IPS-11a (cell line): ENCODE measurements at regions not wholly inside any gene's neighbourhood (a gene's known extent, or its start where the extent isn't known, plus 50 kb on each side); places are given as distances from the start of the nearest gene placed in this dataset.

ENCODE experiments used
- H3K4me3 ChIP-seq: one replicate; pipeline ENCODE4 v1.5.1; 2013; ENCODE audit warnings: low read depth, low read length, control low read depth

DNA sequence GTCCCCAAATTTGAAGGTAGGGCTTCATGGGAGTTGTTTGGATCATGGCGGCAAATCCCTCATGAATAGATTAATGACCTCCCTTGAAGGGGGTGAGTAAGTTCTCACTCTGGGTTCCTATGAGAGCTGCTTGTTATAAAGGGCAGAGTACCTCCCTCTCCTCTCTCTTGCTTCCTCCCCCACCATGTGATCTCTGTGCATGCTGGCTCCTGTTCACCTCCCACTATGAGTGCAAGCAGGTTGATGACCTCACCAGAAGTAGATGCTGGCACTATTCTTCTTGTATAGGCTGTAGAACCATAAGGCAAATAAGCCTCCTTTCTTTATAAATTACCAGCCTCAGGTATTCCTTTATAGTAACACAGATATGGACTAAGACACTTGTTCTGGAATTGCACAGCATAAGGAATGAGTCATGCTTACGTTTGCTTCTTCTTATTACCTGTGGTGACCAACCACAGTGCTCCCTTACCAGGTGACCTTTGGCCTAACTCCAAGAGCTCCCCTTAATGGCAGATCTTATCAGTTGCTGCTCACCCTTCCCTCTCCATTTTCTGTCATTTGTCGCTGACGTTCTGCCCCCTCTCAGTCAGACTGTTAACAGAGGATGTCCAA is 559.5 kb upstream of the GCFC2 start:
- no peak overlapping the region for H3K4me3 ChIP-seq

GRCh38 chr2:76268902-76269620 is 558.3 kb upstream of the GCFC2 start:
- no peak overlapping the region for H3K4me3 ChIP-seq

DNA sequence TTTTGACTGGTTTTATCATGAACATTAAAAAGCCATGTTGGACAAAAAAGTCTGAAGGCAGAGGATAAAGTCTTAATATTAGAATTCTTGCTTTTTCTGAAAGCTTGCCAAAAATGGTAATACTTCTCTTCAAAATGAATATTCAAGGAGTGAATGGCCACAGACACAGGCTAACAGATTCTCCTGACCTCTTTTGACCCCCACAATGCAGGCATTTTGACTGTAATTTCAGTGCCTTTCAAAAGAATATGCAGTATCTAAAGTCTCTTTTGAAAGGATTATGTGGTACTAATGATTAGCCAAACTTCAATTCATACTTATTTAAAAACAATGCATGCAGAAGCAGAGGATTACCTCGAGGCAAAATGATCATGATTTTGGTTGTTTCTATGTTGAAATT is 557.8 kb upstream of the GCFC2 start:
- no peak overlapping the region for H3K4me3 ChIP-seq

- H3K4me3 ChIP-seq: no peak overlapping the region
These were observed 547.1 kb upstream of the GCFC2 start for GRCh38 chr2:76257802-76258201.

GRCh38 chr2:76256458-76257088 is 545.9 kb upstream of the GCFC2 start:
- H3K4me3 ChIP-seq: no peak overlapping the region

- H3K4me3 ChIP-seq: no peak overlapping the region
These were observed 542.0 kb upstream of the GCFC2 start for GRCh38 chr2:76252704-76253103.

GRCh38 chr2:76251342-76251741 is 540.6 kb upstream of the GCFC2 start:
- no peak overlapping the region for H3K4me3 ChIP-seq

DNA sequence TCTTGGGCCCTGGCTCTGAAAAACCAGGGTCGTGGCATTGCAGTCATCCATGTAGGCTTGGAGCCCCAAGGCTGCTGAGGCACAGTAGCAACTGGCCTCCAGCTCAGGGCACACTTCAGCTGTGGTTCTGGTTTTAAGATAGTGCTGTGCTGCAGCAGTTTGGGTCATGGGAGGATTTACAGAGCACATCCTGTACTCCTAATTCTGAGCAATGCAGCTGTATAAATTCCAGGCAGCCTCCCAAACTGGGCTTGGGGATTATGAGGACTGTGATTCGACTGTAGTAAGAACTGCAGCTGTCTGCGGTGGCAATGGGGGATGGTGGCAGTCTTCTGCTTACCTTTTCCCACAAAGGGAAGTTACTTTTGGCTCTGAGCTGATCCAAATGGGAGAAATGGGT is 536.3 kb upstream of the GCFC2 start:
- no peak overlapping the region for H3K4me3 ChIP-seq

- H3K4me3 ChIP-seq: no peak overlapping the region
These were observed 501.6 kb upstream of the GCFC2 start for GRCh38 chr2:76211991-76212985.

DNA sequence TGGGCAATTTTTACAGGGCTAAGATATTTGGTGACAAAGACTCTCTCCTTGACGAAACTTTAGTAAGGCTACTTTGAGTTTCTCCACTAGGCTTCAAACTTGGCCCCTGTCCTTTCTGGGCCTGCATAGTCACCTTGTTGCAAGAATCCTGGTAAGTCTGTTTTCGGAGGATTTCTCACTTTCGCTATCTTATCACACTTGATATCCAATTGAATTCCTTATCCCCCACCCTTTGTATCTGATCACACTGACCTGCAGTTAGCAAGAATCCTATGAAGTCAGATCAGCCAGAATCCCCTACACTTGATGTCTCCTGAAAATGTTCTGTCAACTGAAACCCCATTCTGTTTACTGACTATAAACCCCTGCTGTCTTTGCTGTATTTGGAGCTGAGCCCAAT is 499.8 kb upstream of the GCFC2 start:
- no peak overlapping the region for H3K4me3 ChIP-seq

DNA sequence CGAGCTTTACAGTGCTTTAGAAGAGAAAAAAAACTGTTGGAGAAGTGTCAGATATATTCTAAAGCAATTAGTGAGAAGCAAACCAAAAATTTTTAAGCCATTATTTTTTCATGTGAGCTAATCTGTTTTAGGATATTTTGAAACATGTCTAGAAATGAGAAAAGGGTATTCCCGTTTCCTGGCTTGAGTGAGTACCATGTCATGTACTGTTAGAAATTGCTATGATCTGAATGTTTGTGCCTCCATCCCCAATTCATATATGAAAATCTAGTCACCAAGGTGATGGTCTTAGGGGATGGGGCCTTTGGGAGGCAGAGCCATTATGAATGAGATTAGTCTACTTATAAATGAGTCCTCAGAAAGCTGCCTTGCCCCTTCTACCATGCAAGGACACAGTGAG is 493.3 kb upstream of the GCFC2 start:
- no peak overlapping the region for H3K4me3 ChIP-seq

- H3K4me3 ChIP-seq: no peak overlapping the region
These were observed 492.2 kb upstream of the GCFC2 start for GRCh38 chr2:76202866-76203265.

DNA sequence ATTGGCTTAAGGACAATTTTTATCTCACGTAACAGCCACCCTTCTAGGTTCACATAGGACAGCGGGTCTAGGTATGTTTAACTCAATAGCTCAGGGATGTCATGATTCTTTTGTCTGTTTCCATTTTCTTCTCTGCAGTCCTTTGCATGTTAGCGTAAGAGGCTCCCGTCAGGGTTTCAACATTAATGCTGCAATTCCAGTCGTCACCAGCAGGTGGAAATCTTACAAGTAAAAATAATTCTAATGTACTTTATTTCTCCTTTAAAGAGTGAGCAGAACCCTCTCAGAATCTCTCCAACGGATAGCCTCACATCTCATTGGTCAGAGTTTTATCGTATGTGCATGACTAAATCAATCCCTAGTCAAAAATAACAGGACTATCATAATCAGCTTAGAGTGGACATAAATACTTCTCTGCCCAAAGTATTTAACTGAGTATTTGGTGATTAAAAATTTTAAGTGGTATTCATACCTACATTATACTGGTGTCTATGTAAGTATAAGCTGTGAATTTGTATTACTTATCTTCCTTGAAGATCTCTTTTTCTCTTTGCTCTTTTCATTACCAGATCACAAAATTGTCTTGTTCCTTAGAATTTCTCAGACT is 487.2 kb upstream of the GCFC2 start:
- no peak overlapping the region for H3K4me3 ChIP-seq

- no peak overlapping the region for H3K4me3 ChIP-seq
These were observed 486.7 kb upstream of the GCFC2 start for GRCh38 chr2:76197428-76197827.

- H3K4me3 ChIP-seq: no peak overlapping the region
These were observed 483.5 kb upstream of the GCFC2 start for GRCh38 chr2:76194031-76194775.

- H3K4me3 ChIP-seq: no peak overlapping the region
These were observed 482.4 kb upstream of the GCFC2 start for GRCh38 chr2:76193089-76193488.

DNA sequence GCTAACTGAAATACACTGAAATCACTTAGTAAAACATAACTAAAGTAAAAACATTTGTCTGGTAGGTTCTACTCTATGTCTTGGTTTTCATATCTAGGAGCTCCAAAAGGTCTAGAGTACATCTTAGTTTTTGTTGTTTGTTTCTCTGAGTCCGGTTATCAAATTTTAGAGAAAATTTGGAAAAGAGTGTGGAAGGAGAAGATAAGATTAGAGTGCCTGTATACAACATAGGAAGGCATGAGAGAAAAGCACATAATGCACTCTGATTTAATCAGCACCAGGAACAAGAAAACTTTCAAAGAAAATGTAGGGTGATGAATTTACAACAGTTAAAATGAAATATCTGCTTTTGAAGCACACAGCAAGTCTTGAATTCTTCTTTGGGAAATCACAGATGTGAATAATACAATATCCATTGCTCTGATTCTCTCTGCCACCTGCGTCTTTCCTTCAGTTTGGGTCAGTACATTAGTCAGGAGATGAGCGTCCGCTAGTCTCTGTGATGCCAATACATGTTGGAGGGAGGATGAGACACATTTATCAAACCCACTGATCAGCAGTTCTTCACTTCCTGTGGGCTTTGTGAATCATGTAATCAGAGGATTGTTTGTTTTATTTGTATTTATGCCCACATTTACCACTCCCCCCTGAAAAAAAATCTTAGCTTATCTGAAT is 477.8 kb upstream of the GCFC2 start:
- no peak overlapping the region for H3K4me3 ChIP-seq

- no peak overlapping the region for H3K4me3 ChIP-seq
These were observed 476.7 kb upstream of the GCFC2 start for GRCh38 chr2:76187415-76187814.

DNA sequence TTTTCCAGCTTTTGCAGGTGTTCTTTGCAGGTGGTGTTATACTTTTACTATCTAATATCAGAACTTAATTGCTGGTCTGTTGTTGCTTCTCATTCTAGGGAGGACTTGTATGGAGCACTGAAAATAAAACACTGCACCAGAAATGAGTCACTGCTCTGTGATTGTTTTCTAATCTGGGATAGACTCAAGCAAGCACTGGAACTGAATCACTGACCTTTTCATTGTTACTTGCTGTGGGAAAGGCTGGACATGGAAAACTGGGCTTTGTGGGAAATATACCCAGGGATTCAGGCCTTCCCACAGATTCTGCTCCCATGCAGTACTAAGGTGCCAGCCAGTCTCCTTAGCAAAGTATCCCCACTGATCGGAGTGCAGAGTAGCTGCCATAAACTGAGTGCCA is 470.0 kb upstream of the GCFC2 start:
- H3K4me3 ChIP-seq: no peak overlapping the region

DNA sequence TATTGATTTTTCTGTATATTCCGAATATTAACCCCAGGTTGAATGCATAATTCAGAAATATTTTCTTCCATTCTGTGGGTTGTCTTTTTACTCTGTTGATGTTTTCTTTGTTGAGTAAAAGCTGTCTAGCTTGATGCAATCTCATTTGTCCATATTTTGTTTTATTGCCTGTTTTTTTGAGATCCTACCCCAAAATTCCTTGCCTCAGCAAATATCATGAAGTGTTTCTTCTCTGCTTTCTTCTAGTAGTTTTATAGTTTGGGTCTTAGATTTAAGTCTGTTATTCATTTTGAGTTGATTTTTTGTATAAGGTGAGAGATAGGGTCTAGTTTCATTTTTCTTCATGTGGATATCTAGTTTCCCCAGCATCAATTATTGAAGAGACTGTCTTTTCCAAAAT is 467.9 kb upstream of the GCFC2 start:
- no peak overlapping the region for H3K4me3 ChIP-seq
